WERI-Rb-1 (cell line): ENCODE measurements at regions not wholly inside any gene's neighbourhood (a gene's known extent, or its start where the extent isn't known, plus 50 kb on each side); places are given as distances from the start of the nearest gene placed in this dataset.

Experiments used
- DNase-seq: peaks from one replicate; pipeline ENCODE4 v3.0.0-alpha.2; 2020
- H3K27ac ChIP-seq: fragments of 250-450 bp; sonication (Bioruptor Pico); 2 replicates; pipeline ENCODE4 v1.5.1; 2020; ENCODE audit warnings: mild to moderate bottlenecking, moderate library complexity
- H3K27me3 ChIP-seq: fragments of 250-450 bp; sonication (Bioruptor Pico); 2 replicates; pipeline ENCODE4 v1.5.1; 2021; ENCODE audit warnings: mild to moderate bottlenecking, low read depth, moderate library complexity; ENCODE audit not compliant: insufficient read depth, severe bottlenecking
- H3K36me3 ChIP-seq: fragments of 250-450 bp; sonication (Bioruptor Pico); 2 replicates; pipeline ENCODE4 v1.5.1; 2020; ENCODE audit warnings: mild to moderate bottlenecking, moderate library complexity
- H3K4me3 ChIP-seq: 2 replicates; pipeline ENCODE4 v1.5.1; 2011; ENCODE audit warnings: low read depth, mild to moderate bottlenecking, control low read depth, low read length
- H3K9me3 ChIP-seq: fragments of 250-450 bp; sonication (Bioruptor Pico); 2 replicates; pipeline ENCODE4 v1.5.1; 2021; ENCODE audit warnings: mild to moderate bottlenecking, moderate library complexity; ENCODE audit not compliant: severe bottlenecking
- TF ChIP-seq, protein P1 (sequence below): IDR thresholded peaks from 2 replicates; pipeline ENCODE4 v1.5.1; 2011; ENCODE audit warnings: low read depth, mild to moderate bottlenecking, control low read depth, inconsistent platforms, low read length

DNA sequence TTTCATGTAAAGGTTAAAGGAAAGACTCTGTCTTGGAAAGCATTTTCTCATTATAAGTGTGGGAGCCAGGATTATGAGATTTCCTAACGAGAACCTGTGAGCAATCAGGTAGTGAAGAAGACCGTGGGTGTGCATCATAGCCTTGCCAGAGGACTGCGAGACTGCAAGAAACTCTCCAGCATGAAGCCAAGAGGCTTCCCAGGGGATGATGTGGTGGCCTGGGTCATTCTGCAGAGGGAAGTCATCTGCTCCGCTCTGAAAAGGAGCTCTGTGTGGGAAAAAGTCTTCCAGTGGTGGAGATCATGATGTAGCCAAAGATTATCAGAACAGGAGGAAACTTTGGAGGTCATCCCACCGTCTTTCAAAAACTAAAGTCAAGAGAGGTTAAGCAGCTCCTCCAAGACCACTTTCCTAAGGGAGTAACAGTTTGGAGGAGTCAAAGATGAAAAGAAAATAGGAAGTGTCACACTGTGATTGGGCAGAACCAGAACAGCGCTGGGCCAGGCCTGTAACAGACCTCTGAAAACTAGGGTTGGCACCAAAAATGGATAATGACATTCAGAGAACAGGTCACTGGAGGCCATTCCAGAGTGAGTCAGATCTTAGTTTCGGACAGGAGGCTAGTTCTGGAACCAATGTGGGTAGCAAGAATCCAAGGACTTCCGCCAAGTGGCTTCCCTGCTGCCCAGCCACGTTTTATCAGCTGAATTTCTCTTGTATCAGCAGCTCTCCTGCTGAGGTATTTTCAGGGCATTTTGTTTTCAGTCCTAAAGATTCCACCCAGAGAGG lies 113.0 kb downstream of the LRATD1 start:
- TF ChIP-seq, protein P1, sequence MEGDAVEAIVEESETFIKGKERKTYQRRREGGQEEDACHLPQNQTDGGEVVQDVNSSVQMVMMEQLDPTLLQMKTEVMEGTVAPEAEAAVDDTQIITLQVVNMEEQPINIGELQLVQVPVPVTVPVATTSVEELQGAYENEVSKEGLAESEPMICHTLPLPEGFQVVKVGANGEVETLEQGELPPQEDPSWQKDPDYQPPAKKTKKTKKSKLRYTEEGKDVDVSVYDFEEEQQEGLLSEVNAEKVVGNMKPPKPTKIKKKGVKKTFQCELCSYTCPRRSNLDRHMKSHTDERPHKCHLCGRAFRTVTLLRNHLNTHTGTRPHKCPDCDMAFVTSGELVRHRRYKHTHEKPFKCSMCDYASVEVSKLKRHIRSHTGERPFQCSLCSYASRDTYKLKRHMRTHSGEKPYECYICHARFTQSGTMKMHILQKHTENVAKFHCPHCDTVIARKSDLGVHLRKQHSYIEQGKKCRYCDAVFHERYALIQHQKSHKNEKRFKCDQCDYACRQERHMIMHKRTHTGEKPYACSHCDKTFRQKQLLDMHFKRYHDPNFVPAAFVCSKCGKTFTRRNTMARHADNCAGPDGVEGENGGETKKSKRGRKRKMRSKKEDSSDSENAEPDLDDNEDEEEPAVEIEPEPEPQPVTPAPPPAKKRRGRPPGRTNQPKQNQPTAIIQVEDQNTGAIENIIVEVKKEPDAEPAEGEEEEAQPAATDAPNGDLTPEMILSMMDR, result no peak
- no peak overlapping the region for H3K4me3 ChIP-seq

DNA sequence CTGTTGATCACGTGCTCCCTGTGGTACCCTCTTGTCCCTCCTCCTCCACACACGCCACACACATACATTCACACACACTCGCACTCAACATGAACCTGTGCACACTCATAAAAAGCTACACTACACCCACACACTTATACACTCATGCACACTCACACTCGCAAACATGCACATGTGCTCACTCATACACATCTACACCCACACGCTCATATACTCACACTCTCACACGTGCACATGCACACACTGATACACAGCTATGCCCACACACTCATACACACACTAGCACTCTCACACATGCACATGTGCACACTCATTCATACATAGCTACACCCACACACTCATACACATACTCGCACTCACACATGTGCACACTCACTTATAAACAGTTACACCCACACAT lies 113.6 kb downstream of the LRATD1 start:
- Histone ChIP-seq H3K27me3 (no peaks in the 10 kb centered on the region), H3K36me3 (no peaks in the 10 kb centered on the region), H3K9me3 (peaks cover 6% of the 10 kb centered on the region), H3K4me3 (no peak overlapping the region), H3K27ac (no peak overlapping the region)
- TF ChIP-seq, protein P1, result no peak
- no peak for DNase-seq

More for the DNA sequence above, 113.0 kb downstream of the LRATD1 start:
- Histone ChIP-seq H3K9me3 (peaks cover 6% of the 10 kb centered on the region), H3K36me3 (no peaks in the 10 kb centered on the region), H3K27me3 (no peaks in the 10 kb centered on the region), H3K27ac (no peak overlapping the region)
- DNase-seq, result no peak

DNA sequence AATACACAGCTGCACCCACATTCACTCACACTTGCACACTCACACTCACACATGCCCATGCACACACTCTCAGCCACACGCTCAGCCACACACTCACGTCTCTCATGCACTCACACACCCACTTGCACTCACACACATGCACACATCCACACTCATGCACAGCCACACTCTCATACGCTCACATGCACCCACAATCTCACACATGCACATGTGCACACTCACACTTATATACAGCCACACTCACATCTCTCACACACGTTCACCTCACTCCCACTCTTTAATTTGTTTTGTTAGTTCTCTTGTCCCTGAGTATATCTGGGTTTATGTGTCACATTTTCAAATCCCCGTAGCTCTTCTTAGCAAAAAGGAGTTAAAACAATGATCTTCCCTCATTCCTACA lies 114.9 kb downstream of the LRATD1 start:
- no peaks in the 10 kb centered on the region for H3K27me3 ChIP-seq
- H3K36me3 ChIP-seq, result no peaks in the 10 kb centered on the region
- peaks cover 6% of the 10 kb centered on the region for H3K9me3 ChIP-seq
- DNase-seq, result no peak
- H3K27ac ChIP-seq, result no peak overlapping the region
- TF ChIP-seq, protein P1, result no peak
- H3K4me3 ChIP-seq, result no peak overlapping the region

DNA sequence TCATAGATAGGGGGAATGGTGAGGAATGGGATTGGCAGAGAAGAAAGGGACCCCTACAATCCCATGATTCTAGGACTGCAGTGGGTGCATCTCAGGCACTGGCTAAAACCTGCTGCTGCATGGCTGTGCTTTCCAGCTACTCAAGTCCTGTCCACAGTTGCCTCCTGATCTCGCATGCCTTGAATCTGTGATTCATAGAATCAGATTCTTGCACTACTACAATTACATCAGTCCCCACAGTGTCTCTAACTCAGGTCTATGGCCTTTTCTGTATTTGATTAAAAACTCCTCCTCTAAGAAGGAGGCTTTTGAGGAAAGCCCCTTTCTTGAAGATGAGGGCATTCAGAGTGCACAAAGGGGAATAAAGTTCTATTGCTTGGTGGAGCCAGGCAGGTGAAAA lies 117.4 kb downstream of the LRATD1 start:
- Histone ChIP-seq H3K36me3 (no peaks in the 10 kb centered on the region), H3K27me3 (no peaks in the 10 kb centered on the region), H3K9me3 (peaks cover 6% of the 10 kb centered on the region), H3K27ac (no peak overlapping the region), H3K4me3 (no peak overlapping the region)
- TF ChIP-seq, protein P1, result no peak
- no peak for DNase-seq

DNA sequence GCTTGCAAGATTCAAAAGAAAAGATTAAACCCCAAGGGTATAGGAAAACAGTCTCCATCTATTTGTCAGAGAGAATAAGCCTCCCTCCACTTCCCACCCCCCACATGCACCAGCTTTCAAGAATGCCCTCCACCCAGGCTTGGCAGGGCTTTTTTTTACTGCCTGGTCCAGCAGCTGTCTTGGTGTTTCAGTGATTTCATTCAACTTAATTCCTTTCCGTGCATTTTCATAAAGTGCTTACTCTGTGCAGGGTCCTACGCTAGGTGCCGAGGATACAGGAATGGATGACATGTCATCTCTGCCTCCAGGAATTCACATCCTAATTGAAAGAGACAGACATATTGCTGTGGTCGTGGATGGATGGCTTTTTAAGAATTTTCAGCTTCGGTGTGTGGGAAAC lies 117.9 kb downstream of the LRATD1 start:
- TF ChIP-seq, protein P1, result no peak
- H3K27ac ChIP-seq, result no peak overlapping the region
- H3K4me3 ChIP-seq, result no peak overlapping the region
- DNase-seq, result no peak
- no peaks in the 10 kb centered on the region for H3K36me3 ChIP-seq
- peaks cover 6% of the 10 kb centered on the region for H3K9me3 ChIP-seq
- no peaks in the 10 kb centered on the region for H3K27me3 ChIP-seq

DNA sequence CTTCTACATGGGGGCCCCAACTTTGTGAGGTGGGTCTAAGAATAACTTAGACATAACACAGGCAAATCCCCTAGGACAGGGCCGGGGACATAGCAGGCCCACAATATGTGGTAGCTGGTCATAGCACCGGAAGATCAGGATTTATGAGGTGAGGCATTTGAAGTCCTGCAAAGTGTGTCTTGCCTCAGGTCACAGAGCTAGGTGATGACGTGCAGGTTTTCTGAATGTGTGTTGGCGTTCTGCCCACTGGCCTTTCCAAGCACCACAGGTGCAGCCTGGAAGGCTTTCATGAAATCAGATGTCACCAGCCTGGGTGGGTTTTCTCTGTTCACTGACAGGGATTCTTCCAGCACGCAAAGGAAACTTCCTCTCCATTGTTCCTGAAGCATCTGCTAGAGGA lies 119.1 kb downstream of the LRATD1 start:
- Histone ChIP-seq H3K27ac (no peak overlapping the region), H3K4me3 (no peak overlapping the region), H3K27me3 (no peaks in the 10 kb centered on the region), H3K36me3 (no peaks in the 10 kb centered on the region), H3K9me3 (peaks cover 3% of the 10 kb centered on the region)
- TF ChIP-seq, protein P1, result no peak
- no peak for DNase-seq
